K562 (cell line): ENCODE measurements at regions not wholly inside any gene's neighbourhood (a gene's known extent, or its start where the extent isn't known, plus 50 kb on each side); places are given as distances from the start of the nearest gene placed in this dataset.

Source experiments
- ATAC-seq: fragments of 200-7000 bp; cut with Tn5 transposase; 3 replicates; pipeline ENCODE4 v1.9.1; 2020; ENCODE audit warnings: moderate library complexity
- BruUV-seq: library from RNA; stranded (reverse); fragments of 400-500 nt; replicated peaks from 2 replicates; lab custom pipeline; 2021; lab: Mats Ljungman, UMichigan
- CTCF ChIA-PET: fragments of 300-600 bp; formaldehyde crosslinking; extraction: SDS; loops from one replicate; lab custom pipeline; 2021; ENCODE audit warnings: low intra/inter-chr PET ratio; lab: Yijun Ruan, JAX
- POLR2A ChIA-PET: fragments of 300-600, 350-650 bp; sonication (Branson Sonifier 250); formaldehyde crosslinking; extraction: SDS; loops from one replicate; lab custom pipeline; 2021; ENCODE audit warnings: antibody characterized with exemption, inconsistent platforms; lab: Yijun Ruan, JAX
- DNase-seq, 4 experiments: peaks; one replicate each; pipeline versions ENCODE4 v3.0.0 to v3.0.0-alpha.2; 2011 to 2018; ENCODE audit warnings: low spot score in 3 of 4, mixed read lengths in 3 of 4; ENCODE audit errors: extremely low read depth in 1 of 4
- FAIRE-seq: peaks from 2 replicates; lab custom pipeline; 2011; peaks lifted over from hg19 to GRCh38; lab: Jason Lieb, UNC
- H2AFZ ChIP-seq: 2 replicates; pipeline ENCODE4 v1.6.0; 2011; ENCODE audit warnings: low read depth, low read length, control low read depth, inconsistent platforms
- H3K27ac ChIP-seq: fragments of 200-600 bp; 3 replicates; pipeline ENCODE4 v1.8.0; 2011; ENCODE audit warnings: low read depth, mild to moderate bottlenecking, control low read depth, inconsistent platforms, low read length, moderate library complexity, mixed read lengths; ENCODE audit errors: extremely low read depth
- H3K27me3 ChIP-seq, 2 experiments: fragments of 300-600 bp in 1 of 2; 2 replicates in 1 of 2; 3 replicates in 1 of 2; pipeline versions ENCODE4 v1.6.0 to v1.8.0; 2011; ENCODE audit warnings: inconsistent platforms in 2 of 2, low read length in 2 of 2, mild to moderate bottlenecking in 1 of 2, mixed read lengths in 1 of 2, moderate library complexity in 1 of 2; ENCODE audit not compliant: control insufficient read depth in 2 of 2, insufficient read depth in 2 of 2
- H3K36me3 ChIP-seq: fragments of 300-600 bp; 3 replicates; pipeline ENCODE4 v1.8.0; 2011; ENCODE audit warnings: mild to moderate bottlenecking, low read length, inconsistent platforms; ENCODE audit not compliant: control insufficient read depth, insufficient read depth
- H3K4me1 ChIP-seq, 2 experiments: fragments of 200-600 bp in 1 of 2; replicated peaks in 1 of 2; 2 replicates in 1 of 2; 3 replicates in 1 of 2; pipeline versions ENCODE4 v1.5.1 to v1.8.0; 2011; ENCODE audit warnings: inconsistent platforms in 2 of 2, low read length in 2 of 2, mild to moderate bottlenecking in 1 of 2, mixed read lengths in 1 of 2, moderate library complexity in 1 of 2; ENCODE audit not compliant: control insufficient read depth in 2 of 2, insufficient read depth in 2 of 2
- H3K4me2 ChIP-seq: 2 replicates; pipeline ENCODE4 v1.6.1; 2011; ENCODE audit warnings: low read length, control low read depth, inconsistent platforms, mixed read lengths; ENCODE audit not compliant: insufficient read depth
- H3K4me3 ChIP-seq: fragments of 200-600 bp; sonication (generic), shearing (Covaris generic); 2 replicates; pipeline ENCODE4 v1.5.1; 2016; ENCODE audit warnings: control low read depth, inconsistent platforms
- H3K79me2 ChIP-seq: fragments of 200-600 bp; 3 replicates; pipeline ENCODE4 v1.8.0; 2011; ENCODE audit warnings: low read length, inconsistent platforms; ENCODE audit not compliant: control insufficient read depth, insufficient read depth
- H3K9ac ChIP-seq, 2 experiments: 2 replicates each; pipeline versions ENCODE4 v1.6.0 to v1.6.1; 2011; ENCODE audit warnings: low read depth in 2 of 2, low read length in 2 of 2, control low read depth in 1 of 2, inconsistent platforms in 1 of 2, mild to moderate bottlenecking in 1 of 2, mixed read lengths in 1 of 2; ENCODE audit not compliant: insufficient read depth in 1 of 2
- H3K9me1 ChIP-seq: one replicate; pipeline ENCODE4 v1.6.0; 2011; ENCODE audit warnings: inconsistent platforms, mild to moderate bottlenecking, low read length, moderate library complexity; ENCODE audit not compliant: control insufficient read depth, insufficient read depth
- H3K9me3 ChIP-seq: replicated peaks from 2 replicates; pipeline ENCODE4 v1.5.1; 2011; ENCODE audit warnings: low read depth, low read length, inconsistent platforms; ENCODE audit not compliant: control insufficient read depth, insufficient read depth
- H4K20me1 ChIP-seq: replicated peaks from 2 replicates; pipeline ENCODE4 v1.6.1; 2011; ENCODE audit warnings: low read length, inconsistent platforms, mixed read lengths; ENCODE audit not compliant: control insufficient read depth, insufficient read depth
- BMI1 ChIP-seq: fragments of 150-350 bp; IDR thresholded peaks from 2 replicates; pipeline ENCODE4 v1.6.1; 2014; ENCODE audit warnings: low read length
- EP400 ChIP-seq: fragments of 450-650 bp; IDR thresholded peaks from 2 replicates; pipeline ENCODE4 v1.6.1; 2017; ENCODE audit warnings: antibody characterized with exemption, mild to moderate bottlenecking, moderate library complexity
- ERF ChIP-seq: fragments of 450-650 bp; formaldehyde crosslinking; IDR thresholded peaks from 2 replicates; pipeline ENCODE4 v1.4.0; 2020; ENCODE audit warnings: mild to moderate bottlenecking, mixed read lengths
- KLF16 ChIP-seq: IDR thresholded peaks from 2 replicates; pipeline ENCODE4 v1.6.1; 2016; ENCODE audit warnings: antibody characterized with exemption
- NFIC ChIP-seq: fragments of 450-650 bp; IDR thresholded peaks from 2 replicates; pipeline ENCODE4 v1.6.1; 2017; ENCODE audit warnings: mild to moderate bottlenecking, inconsistent platforms
- NONO ChIP-seq, 2 experiments: fragments of 200-400 bp in 1 of 2; fragments of 450-650 bp in 1 of 2; formaldehyde crosslinking in 1 of 2; IDR thresholded peaks; 2 replicates each; pipeline ENCODE4 v1.6.1; 2017; ENCODE audit warnings: low read depth in 2 of 2, mild to moderate bottlenecking in 2 of 2, moderate library complexity in 2 of 2, low read length in 1 of 2
- POLR2B ChIP-seq: fragments of 450-650 bp; IDR thresholded peaks from 2 replicates; pipeline ENCODE4 v1.6.1; 2018; ENCODE audit warnings: low read depth; ENCODE audit not compliant: partially characterized antibody
- SIRT6 ChIP-seq: IDR thresholded peaks from one replicate; pipeline ENCODE4 v1.6.1; 2012; ENCODE audit warnings: low read depth, mild to moderate bottlenecking, control low read depth, inconsistent platforms, low read length, moderate library complexity
- TEAD2 ChIP-seq: fragments of 450-650 bp; IDR thresholded peaks from 2 replicates; pipeline ENCODE4 v1.6.1; 2016; ENCODE audit warnings: missing genetic modification characterization, control low read depth, missing compliant biosample characterization
- TFAP4 ChIP-seq: sonication (generic); formaldehyde crosslinking; IDR thresholded peaks from 2 replicates; pipeline ENCODE4 v1.8.0; 2022; ENCODE audit warnings: missing genetic modification reagents, mild to moderate bottlenecking, moderate library complexity, borderline replicate concordance
- ZFP30 ChIP-seq: fragments of 250-450 bp; sonication (Bioruptor Pico); IDR thresholded peaks from 2 replicates; pipeline ENCODE4 v1.8.0; 2022; ENCODE audit warnings: moderate library complexity, mild to moderate bottlenecking, inconsistent platforms, borderline replicate concordance
- WGBS: fragments of 100-300 bp; shearing (Covaris generic); methylation state at CpG from one replicate; pipeline ENCODE4 v1.1.6; 2016; ENCODE audit warnings: low coverage, mixed read lengths; ENCODE audit not compliant: insufficient coverage; ENCODE audit errors: missing lambda C conversion rate; 5-methylcytosine and 5-hydroxymethylcytosine counted together
- in situ Hi-C: fragments of 300-500 bp; cut with MboI; formaldehyde crosslinking; loops from 4 replicates; pipeline ENCODE4 v1.15.0; 2018; ENCODE audit warnings: inconsistent platforms, mixed read lengths
- intact Hi-C: fragments of 100-400 bp; cut with micrococcal nuclease; formaldehyde crosslinking; loops from 2 replicates; pipeline ENCODE4 v1.14.2; 2022
- TF ChIP-seq, protein P1 (sequence below): fragments of 450-650 bp; IDR thresholded peaks from 2 replicates; pipeline ENCODE4 v1.6.1; 2017; ENCODE audit warnings: antibody characterized with exemption
- TF ChIP-seq, protein P2 (sequence below): sonication (generic); formaldehyde crosslinking; IDR thresholded peaks from 2 replicates; pipeline ENCODE4 v1.8.0; 2022; ENCODE audit warnings: missing genetic modification reagents, mild to moderate bottlenecking, borderline replicate concordance

DNA sequence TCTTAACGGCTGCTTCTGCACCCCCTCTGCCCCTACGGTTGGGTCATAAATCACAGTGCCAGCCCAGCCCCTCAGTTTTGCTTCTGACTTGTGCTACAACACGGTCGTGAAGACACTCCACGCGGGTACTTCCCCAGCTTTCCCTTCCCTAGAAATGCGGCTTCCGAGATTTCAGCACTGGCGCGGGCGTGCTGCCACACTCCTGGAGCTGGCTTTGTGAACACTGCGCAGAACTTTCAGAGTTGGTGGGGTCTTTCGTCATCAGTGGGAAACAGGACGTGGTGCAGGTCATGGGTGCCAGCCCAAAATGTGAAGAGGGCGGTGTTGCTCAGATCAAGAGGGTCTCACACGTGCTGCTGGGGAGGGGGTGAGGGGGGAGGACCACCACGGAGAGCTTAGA lies 733.0 kb upstream of the SALL3 start:
- Histone ChIP-seq H2AFZ (no peak overlapping the region), H3K27ac (no peak overlapping the region), H3K27me3 (peaks cover 0 to 26% of the 10 kb centered on the region in 2 experiments; a peak in 4 of 5 replicates), H3K9me1 (no peaks in the 10 kb centered on the region), H3K4me3 (no peak overlapping the region), H3K9me3 (no peaks in the 10 kb centered on the region), H3K9ac (no peak overlapping the region), H3K36me3 (no peaks in the 10 kb centered on the region), H3K4me1 (no peaks in the 10 kb centered on the region), H4K20me1 (no peaks in the 10 kb centered on the region), H3K79me2 (no peaks in the 10 kb centered on the region), H3K4me2 (no peak overlapping the region)
- FAIRE-seq, result no peak
- intact Hi-C loops (no loop called here), in situ Hi-C loops (no loop called here)
- TF ChIP-seq KLF16 (no peak), TEAD2 (tag) (no peak)
- ChIA-PET POLR2A (interaction anchor here (0.6 kb wide), 1 partner anchor 54 kb away, joined by 3 read pairs; no protein-coding TSS in a partner anchor), CTCF (no interaction called here)
- no peak for ATAC-seq
- no peak for DNase-seq
- no TSS peak for BruUV-seq
- 15% methylated on average over 4 of the region's 17 CpGs for WGBS

DNA sequence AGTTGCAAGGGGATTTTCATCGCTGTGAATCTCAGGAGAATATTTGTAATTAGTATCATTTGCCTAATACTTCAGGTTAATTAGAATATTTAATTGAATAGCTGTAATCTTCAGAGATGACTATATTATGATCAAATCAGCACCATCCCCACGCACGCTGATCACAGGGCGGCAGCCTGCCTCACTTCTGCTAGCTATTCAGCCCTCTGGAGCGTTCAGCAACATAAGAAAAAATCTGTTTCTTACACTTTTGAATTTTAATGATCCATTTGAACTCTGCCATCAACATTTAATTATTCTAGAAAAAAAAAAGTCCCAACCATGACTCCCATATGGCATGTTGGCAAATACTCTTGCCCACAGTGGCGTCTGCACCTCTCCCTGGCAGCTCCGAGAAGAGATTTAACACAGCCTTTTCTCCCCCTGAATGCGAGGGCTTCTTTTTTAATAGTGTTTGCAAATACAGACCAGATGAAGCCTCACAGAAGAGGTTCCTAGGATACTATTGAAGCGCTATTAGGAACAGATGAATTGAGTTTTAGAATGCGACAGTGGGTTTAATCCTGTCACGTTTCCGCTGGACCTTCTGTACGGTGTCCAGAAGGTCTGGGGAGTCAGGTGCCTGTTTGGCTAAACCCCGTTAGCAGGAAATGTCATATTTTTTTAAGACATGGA lies 731.9 kb upstream of the SALL3 start:
- POLR2A ChIA-PET, result no interaction called here
- TF ChIP-seq ZFP30 (CRISPR knock-in tag) (no peak), SIRT6 (no peak), TFAP4 (no peak), NFIC (no peak), NONO (IDR thresholded peaks at IDR 0.05; ENCODE audit: low read depth in 2 of 2, low read length in 1 of 2) (no peak), ERF (CRISPR knock-in tag) (no peak), BMI1 (no peak), POLR2B (no peak), EP400 (no peak)
- TF ChIP-seq, protein P1, sequence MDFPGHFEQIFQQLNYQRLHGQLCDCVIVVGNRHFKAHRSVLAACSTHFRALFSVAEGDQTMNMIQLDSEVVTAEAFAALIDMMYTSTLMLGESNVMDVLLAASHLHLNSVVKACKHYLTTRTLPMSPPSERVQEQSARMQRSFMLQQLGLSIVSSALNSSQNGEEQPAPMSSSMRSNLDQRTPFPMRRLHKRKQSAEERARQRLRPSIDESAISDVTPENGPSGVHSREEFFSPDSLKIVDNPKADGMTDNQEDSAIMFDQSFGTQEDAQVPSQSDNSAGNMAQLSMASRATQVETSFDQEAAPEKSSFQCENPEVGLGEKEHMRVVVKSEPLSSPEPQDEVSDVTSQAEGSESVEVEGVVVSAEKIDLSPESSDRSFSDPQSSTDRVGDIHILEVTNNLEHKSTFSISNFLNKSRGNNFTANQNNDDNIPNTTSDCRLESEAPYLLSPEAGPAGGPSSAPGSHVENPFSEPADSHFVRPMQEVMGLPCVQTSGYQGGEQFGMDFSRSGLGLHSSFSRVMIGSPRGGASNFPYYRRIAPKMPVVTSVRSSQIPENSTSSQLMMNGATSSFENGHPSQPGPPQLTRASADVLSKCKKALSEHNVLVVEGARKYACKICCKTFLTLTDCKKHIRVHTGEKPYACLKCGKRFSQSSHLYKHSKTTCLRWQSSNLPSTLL, result no peak
- TF ChIP-seq, protein P2, sequence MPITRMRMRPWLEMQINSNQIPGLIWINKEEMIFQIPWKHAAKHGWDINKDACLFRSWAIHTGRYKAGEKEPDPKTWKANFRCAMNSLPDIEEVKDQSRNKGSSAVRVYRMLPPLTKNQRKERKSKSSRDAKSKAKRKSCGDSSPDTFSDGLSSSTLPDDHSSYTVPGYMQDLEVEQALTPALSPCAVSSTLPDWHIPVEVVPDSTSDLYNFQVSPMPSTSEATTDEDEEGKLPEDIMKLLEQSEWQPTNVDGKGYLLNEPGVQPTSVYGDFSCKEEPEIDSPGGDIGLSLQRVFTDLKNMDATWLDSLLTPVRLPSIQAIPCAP, result no peak

More for the DNA sequence above, 731.9 kb upstream of the SALL3 start:
- H3K9me3 ChIP-seq, result no peaks in the 10 kb centered on the region
- H2AFZ ChIP-seq, result no peak overlapping the region
- intact Hi-C loops (no loop called here), in situ Hi-C loops (no loop called here)
- DNase-seq (no peak), ATAC-seq (no peak), FAIRE-seq (no peak)
- peaks cover 0 to 26% of the 10 kb centered on the region in 2 experiments; a peak in 4 of 5 replicates for H3K27me3 ChIP-seq
- no peak overlapping the region for H3K27ac ChIP-seq
- H3K4me3 ChIP-seq, result no peak overlapping the region
- no peaks in the 10 kb centered on the region for H3K36me3 ChIP-seq
- no TSS peak for BruUV-seq
- no peak overlapping the region for H3K4me2 ChIP-seq
- H3K9me1 ChIP-seq, result no peaks in the 10 kb centered on the region
- H3K79me2 ChIP-seq, result no peaks in the 10 kb centered on the region
- CTCF ChIA-PET, result no interaction called here
- 0% methylated on average over 11 of the region's 14 CpGs for WGBS
- no peaks in the 10 kb centered on the region for H3K4me1 ChIP-seq
- no peak overlapping the region for H3K9ac ChIP-seq
- no peaks in the 10 kb centered on the region for H4K20me1 ChIP-seq
